ENCODE measurements at regions not wholly inside any gene's neighbourhood (a gene's known extent, or its start where the extent isn't known, plus 50 kb on each side); places are given as distances from the start of the nearest gene placed in this dataset.

- DNase-seq (ENCODE audit: low spot score) (no peak), ATAC-seq (no peak), FAIRE-seq (no peak)
- intact Hi-C loops (cut with micrococcal nuclease; ENCODE audit: unreplicated experiment) (no loop called here), in situ Hi-C loops (cut with HindIII; ENCODE audit: extremely low pct_ligation_motif_present, low pct_unique_long_range_greater_than_20kb) (no loop called here)
- Histone ChIP-seq H3K9me3 (ENCODE audit: low read length) (peaks cover 14% of the 10 kb centered on the region; the same call in 1 of the 2 replicates), H3K79me2 (ENCODE audit: insufficient read depth, low read length) (no peaks in the 10 kb centered on the region), H3K9ac (ENCODE audit: insufficient read depth, low read depth, low read length) (no peak overlapping the region), H4K20me1 (ENCODE audit: insufficient read depth, low read length) (no peaks in the 10 kb centered on the region), H3K27ac (ENCODE audit: extremely low read length, insufficient read depth, low read length) (no peak overlapping the region), H3K4me3 (replicated peaks in 1 of 3; ENCODE audit: insufficient read depth in 1 of 3, low read depth in 2 of 3, low read length in 3 of 3) (no peak overlapping the region), H3K4me1 (ENCODE audit: insufficient read depth, low read length) (no peaks in the 10 kb centered on the region), H2AFZ (ENCODE audit: low read length) (no peak overlapping the region), H3K27me3 (ENCODE audit: control insufficient read depth in 1 of 2, insufficient read depth in 2 of 2, low read length in 2 of 2) (no peaks in the 10 kb centered on the region), H3K4me2 (ENCODE audit: low read depth, low read length) (no peak overlapping the region), H3K36me3 (replicated peaks in 1 of 2; ENCODE audit: control insufficient read depth in 1 of 2, insufficient read depth in 2 of 2, low read length in 2 of 2) (no peaks in the 10 kb centered on the region)
- WGBS (ENCODE audit: low lambda C conversion rate): 10% methylated on average over 2 of the region's 5 CpGs
- CTCF ChIA-PET (ENCODE audit: low intra/inter-chr PET ratio, low total read pairs): no interaction called here
- no TSS peak for BruUV-seq (replicated peaks)
- POLR2A ChIA-PET: no interaction called here
- TF ChIP-seq IRF1 (CRISPR knock-in tag; IDR thresholded peaks at IDR 0.05; ENCODE audit: low read depth) (no peak), ZNF143 (CRISPR knock-in tag; IDR thresholded peaks at IDR 0.05) (no peak), PBX3 (CRISPR knock-in tag; IDR thresholded peaks at IDR 0.05; ENCODE audit: borderline replicate concordance) (no peak), GABPB1 (CRISPR knock-in tag; IDR thresholded peaks at IDR 0.05) (no peak), FLYWCH1 (CRISPR knock-in tag; IDR thresholded peaks at IDR 0.05) (no peak), NFYC (CRISPR knock-in tag; IDR thresholded peaks at IDR 0.05) (no peak), CEBPZ (IDR thresholded peaks at IDR 0.05; ENCODE audit: low read length) (no peak), FOSL2 (CRISPR knock-in tag; IDR thresholded peaks at IDR 0.05) (no peak), ZNF607 (CRISPR knock-in tag; IDR thresholded peaks at IDR 0.05; ENCODE audit: borderline replicate concordance) (no peak)
Observed at GRCh38 chr6:86276056-86276455, 633.4 kb upstream of the SYNCRIP start.
